CD14-positive monocyte (primary cell): ENCODE measurements at regions not wholly inside any gene's neighbourhood (a gene's known extent, or its start where the extent isn't known, plus 50 kb on each side); places are given as distances from the start of the nearest gene placed in this dataset.

Source experiments
- DNase-seq, 3 donors: peaks; one replicate each; pipeline ENCODE4 v3.0.0-alpha.2; 2011 to 2022
- H2AFZ ChIP-seq: 2 replicates; pipeline ENCODE4 v1.6.0; 2012; ENCODE audit warnings: mild to moderate bottlenecking, low read depth, low read length, inconsistent platforms; ENCODE audit not compliant: insufficient read depth, poor library complexity, severe bottlenecking
- H3K27ac ChIP-seq, 2 donors: 1 replicate in 1 of 2; 2 replicates in 1 of 2; pipeline ENCODE4 v1.5.1; 2012 to 2013; ENCODE audit warnings: low read length in 2 of 2, control low read depth in 1 of 2, inconsistent platforms in 1 of 2, low read depth in 1 of 2, mild to moderate bottlenecking in 1 of 2
- H3K27me3 ChIP-seq, 2 donors: one replicate each; pipeline versions ENCODE4 v1.6.0 to v1.6.1; 2011 to 2013; ENCODE audit warnings: low read length in 2 of 2; ENCODE audit not compliant: control insufficient read depth in 2 of 2, insufficient read depth in 2 of 2
- H3K36me3 ChIP-seq, 2 donors: replicated peaks in 1 of 2; 1 replicate in 1 of 2; 2 replicates in 1 of 2; pipeline versions ENCODE4 v1.5.1 to v1.6.1; 2012 to 2013; ENCODE audit warnings: low read length in 2 of 2, control low read depth in 1 of 2, inconsistent platforms in 1 of 2, mild to moderate bottlenecking in 1 of 2; ENCODE audit not compliant: insufficient read depth in 2 of 2, control insufficient read depth in 1 of 2
- H3K4me1 ChIP-seq, 2 donors: 1 replicate in 1 of 2; 2 replicates in 1 of 2; pipeline versions ENCODE4 v1.5.1 to v1.6.1; 2012 to 2013; ENCODE audit warnings: low read length in 2 of 2, control low read depth in 1 of 2, inconsistent platforms in 1 of 2, mild to moderate bottlenecking in 1 of 2, moderate library complexity in 1 of 2; ENCODE audit not compliant: insufficient read depth in 2 of 2, control insufficient read depth in 1 of 2
- H3K4me2 ChIP-seq: replicated peaks from 2 replicates; pipeline ENCODE3; 2012; ENCODE audit warnings: low read length, moderate library complexity, mild to moderate bottlenecking; ENCODE audit not compliant: poor library complexity, severe bottlenecking; ENCODE audit errors: extremely low read depth
- H3K4me3 ChIP-seq, 3 experiments: fragments of 200-600 bp in 1 of 3; sonication (generic) in 1 of 3; replicated peaks in 1 of 3; 1 replicate in 2 of 3; 2 replicates in 1 of 3; pipeline ENCODE4 v1.5.1; 2011 to 2013; ENCODE audit warnings: low read length in 3 of 3, mild to moderate bottlenecking in 3 of 3, control low read depth in 2 of 3, low read depth in 2 of 3, inconsistent platforms in 1 of 3, moderate library complexity in 1 of 3
- H3K79me2 ChIP-seq: 2 replicates; pipeline ENCODE4 v1.6.0; 2012; ENCODE audit warnings: mild to moderate bottlenecking, control low read depth, inconsistent platforms, low read length, moderate library complexity; ENCODE audit not compliant: insufficient read depth
- H3K9ac ChIP-seq: 2 replicates; pipeline ENCODE4 v1.6.0; 2017; ENCODE audit warnings: low read length, mild to moderate bottlenecking; ENCODE audit not compliant: insufficient read depth, poor library complexity, severe bottlenecking
- H3K9me3 ChIP-seq, 2 donors: replicated peaks in 1 of 2; 1 replicate in 1 of 2; 2 replicates in 1 of 2; pipeline versions ENCODE4 v1.5.1 to v1.6.1; 2012 to 2013; ENCODE audit warnings: low read length in 2 of 2, control low read depth in 1 of 2; ENCODE audit not compliant: control insufficient read depth in 1 of 2, insufficient read depth in 1 of 2
- H4K20me1 ChIP-seq: 2 replicates; pipeline ENCODE4 v1.6.0; 2012; ENCODE audit warnings: mild to moderate bottlenecking, low read length, control low read depth, moderate library complexity; ENCODE audit not compliant: insufficient read depth
- H3K27ac Mint-ChIP-seq, 7 donors: one replicate each; pipeline ENCODE4 v1.8.0; 2020; ENCODE audit warnings: mild to moderate bottlenecking in 7 of 7, mixed read lengths in 7 of 7, moderate library complexity in 6 of 7, inconsistent platforms in 2 of 7
- H3K27me3 Mint-ChIP-seq, 3 donors: one replicate each; pipeline ENCODE4 v1.8.0; 2021 to 2022; ENCODE audit warnings: low read depth in 3 of 3, mild to moderate bottlenecking in 3 of 3, mixed read lengths in 3 of 3, moderate library complexity in 3 of 3, inconsistent platforms in 1 of 3
- H3K36me3 Mint-ChIP-seq, 2 donors: one replicate each; pipeline ENCODE4 v1.8.0; 2020; ENCODE audit warnings: mixed read lengths in 2 of 2, inconsistent platforms in 1 of 2, mild to moderate bottlenecking in 1 of 2
- H3K4me1 Mint-ChIP-seq: one replicate; pipeline ENCODE4 v1.8.0; 2020; ENCODE audit warnings: mild to moderate bottlenecking, mixed read lengths
- H3K4me3 Mint-ChIP-seq, 2 donors: one replicate each; pipeline ENCODE4 v1.8.0; 2020; ENCODE audit warnings: mild to moderate bottlenecking in 2 of 2, mixed read lengths in 2 of 2, moderate library complexity in 1 of 2
- H3K9me3 Mint-ChIP-seq, 7 donors: one replicate each; pipeline ENCODE4 v1.8.0; 2020 to 2022; ENCODE audit warnings: mixed read lengths in 7 of 7, mild to moderate bottlenecking in 6 of 7, moderate library complexity in 6 of 7, inconsistent platforms in 2 of 7
- WGBS: methylation state at CpG from one replicate; pipeline ENCODE4 v1.1.5; 2013; ENCODE audit warnings: missing lambda C conversion rate; ENCODE audit not compliant: insufficient coverage; 5-methylcytosine and 5-hydroxymethylcytosine counted together
- intact Hi-C, 2 donors: fragments of 100-400 bp; cut with micrococcal nuclease; formaldehyde crosslinking; loops; one replicate each; pipeline versions ENCODE4 v1.15.0 to v1.15.1; 2023
- TF ChIP-seq, protein P1 (sequence below): fragments of 200-600 bp; IDR thresholded peaks from one replicate; pipeline ENCODE4 v1.8.0; 2022; ENCODE audit warnings: antibody characterized with exemption, mild to moderate bottlenecking

DNA sequence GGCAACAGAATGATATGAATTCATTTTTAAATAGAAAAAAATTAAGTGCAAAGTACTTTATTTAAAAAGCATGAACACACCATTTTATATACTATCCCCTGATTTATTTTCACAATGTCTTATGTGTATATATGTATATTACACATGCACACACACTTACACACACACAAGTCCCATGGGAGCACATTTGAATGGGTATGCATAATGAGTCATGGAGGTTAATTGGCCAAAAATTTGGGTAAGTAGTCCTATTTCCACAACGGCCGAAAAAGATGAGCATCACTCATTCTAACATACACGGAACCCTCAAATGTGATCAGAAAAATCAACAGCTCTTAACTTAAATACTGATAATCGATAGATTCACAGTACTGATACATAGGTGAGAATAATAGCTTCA, 97.4 kb upstream of the NABP1 start:
- Mint-ChIP-seq H3K36me3 (no peaks in the 10 kb centered on the region), H3K27ac (no peak overlapping the region), H3K9me3 (no peaks in the 10 kb centered on the region), H3K27me3 (peaks cover 0 to 5% (median 4%) of the 10 kb centered on the region in 3 donors), H3K4me3 (no peak overlapping the region), H3K4me1 (no peaks in the 10 kb centered on the region)
- H3K4me3 ChIP-seq: no peak overlapping the region
- H3K9me3 ChIP-seq: no peaks in the 10 kb centered on the region
- TF ChIP-seq, protein P1, sequence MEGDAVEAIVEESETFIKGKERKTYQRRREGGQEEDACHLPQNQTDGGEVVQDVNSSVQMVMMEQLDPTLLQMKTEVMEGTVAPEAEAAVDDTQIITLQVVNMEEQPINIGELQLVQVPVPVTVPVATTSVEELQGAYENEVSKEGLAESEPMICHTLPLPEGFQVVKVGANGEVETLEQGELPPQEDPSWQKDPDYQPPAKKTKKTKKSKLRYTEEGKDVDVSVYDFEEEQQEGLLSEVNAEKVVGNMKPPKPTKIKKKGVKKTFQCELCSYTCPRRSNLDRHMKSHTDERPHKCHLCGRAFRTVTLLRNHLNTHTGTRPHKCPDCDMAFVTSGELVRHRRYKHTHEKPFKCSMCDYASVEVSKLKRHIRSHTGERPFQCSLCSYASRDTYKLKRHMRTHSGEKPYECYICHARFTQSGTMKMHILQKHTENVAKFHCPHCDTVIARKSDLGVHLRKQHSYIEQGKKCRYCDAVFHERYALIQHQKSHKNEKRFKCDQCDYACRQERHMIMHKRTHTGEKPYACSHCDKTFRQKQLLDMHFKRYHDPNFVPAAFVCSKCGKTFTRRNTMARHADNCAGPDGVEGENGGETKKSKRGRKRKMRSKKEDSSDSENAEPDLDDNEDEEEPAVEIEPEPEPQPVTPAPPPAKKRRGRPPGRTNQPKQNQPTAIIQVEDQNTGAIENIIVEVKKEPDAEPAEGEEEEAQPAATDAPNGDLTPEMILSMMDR: no peak
- intact Hi-C loops: no loop called here
- H3K9ac ChIP-seq: no peak overlapping the region
- H2AFZ ChIP-seq: no peak overlapping the region
- DNase-seq: no peak
- H4K20me1 ChIP-seq: no peaks in the 10 kb centered on the region
- H3K27ac ChIP-seq: no peak overlapping the region
- no peak overlapping the region for H3K4me2 ChIP-seq
- no peaks in the 10 kb centered on the region for H3K27me3 ChIP-seq
- H3K4me1 ChIP-seq: no peaks in the 10 kb centered on the region
- no peaks in the 10 kb centered on the region for H3K36me3 ChIP-seq
- WGBS: no CpG with 5 or more reads among the region's 4 CpGs
- H3K79me2 ChIP-seq: no peaks in the 10 kb centered on the region

DNA sequence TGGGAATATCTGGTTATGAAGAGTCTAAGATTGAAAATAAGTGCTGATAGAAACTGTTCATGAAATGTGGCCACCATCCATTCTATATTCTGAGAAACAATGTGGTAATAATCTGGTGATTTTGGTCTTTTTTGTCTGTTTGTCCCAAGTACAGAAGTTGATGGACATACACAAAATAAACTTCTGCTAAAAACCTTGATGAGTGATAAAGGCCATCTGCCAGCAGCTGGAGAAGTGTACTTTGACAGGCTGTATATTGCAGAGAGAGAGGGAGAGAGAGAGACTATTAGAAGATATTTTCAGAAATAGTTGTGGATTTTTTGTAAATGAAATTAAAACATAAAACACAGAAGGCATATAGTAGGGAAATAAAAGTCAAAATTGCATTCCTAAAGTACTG, 96.9 kb upstream of the NABP1 start:
- Histone ChIP-seq H3K9ac (no peak overlapping the region), H4K20me1 (no peaks in the 10 kb centered on the region), H3K27ac (no peak overlapping the region), H3K27me3 (no peaks in the 10 kb centered on the region), H3K79me2 (no peaks in the 10 kb centered on the region), H3K4me1 (no peaks in the 10 kb centered on the region), H2AFZ (no peak overlapping the region), H3K4me2 (no peak overlapping the region), H3K36me3 (no peaks in the 10 kb centered on the region), H3K4me3 (no peak overlapping the region), H3K9me3 (no peaks in the 10 kb centered on the region)
- Mint-ChIP-seq H3K4me3 (no peak overlapping the region), H3K4me1 (no peaks in the 10 kb centered on the region), H3K27ac (no peak overlapping the region), H3K36me3 (no peaks in the 10 kb centered on the region), H3K9me3 (no peaks in the 10 kb centered on the region), H3K27me3 (peaks cover 2 to 5% (median 4%) of the 10 kb centered on the region in 3 donors)
- intact Hi-C loops: no loop called here
- TF ChIP-seq, protein P1: no peak
- no peak for DNase-seq
